Breast epithelium (tissue), 3 donors: ENCODE measurements at regions not wholly inside any gene's neighbourhood (a gene's known extent, or its start where the extent isn't known, plus 50 kb on each side); places are given as distances from the start of the nearest gene placed in this dataset.

Experiments used
- POLR2AphosphoS5 ChIP-seq, 3 donors: sonication (generic); formaldehyde crosslinking; IDR thresholded peaks; one replicate each; pipeline ENCODE4 v1.6.1; 2017; ENCODE audit warnings: antibody characterized with exemption in 3 of 3
- TF ChIP-seq, protein P1 (sequence below), 3 donors: fragments of 450-650 bp; IDR thresholded peaks; one replicate each; pipeline ENCODE4 v1.5.1; 2016 to 2017; ENCODE audit warnings: antibody characterized with exemption in 3 of 3, mild to moderate bottlenecking in 3 of 3, moderate library complexity in 3 of 3

DNA sequence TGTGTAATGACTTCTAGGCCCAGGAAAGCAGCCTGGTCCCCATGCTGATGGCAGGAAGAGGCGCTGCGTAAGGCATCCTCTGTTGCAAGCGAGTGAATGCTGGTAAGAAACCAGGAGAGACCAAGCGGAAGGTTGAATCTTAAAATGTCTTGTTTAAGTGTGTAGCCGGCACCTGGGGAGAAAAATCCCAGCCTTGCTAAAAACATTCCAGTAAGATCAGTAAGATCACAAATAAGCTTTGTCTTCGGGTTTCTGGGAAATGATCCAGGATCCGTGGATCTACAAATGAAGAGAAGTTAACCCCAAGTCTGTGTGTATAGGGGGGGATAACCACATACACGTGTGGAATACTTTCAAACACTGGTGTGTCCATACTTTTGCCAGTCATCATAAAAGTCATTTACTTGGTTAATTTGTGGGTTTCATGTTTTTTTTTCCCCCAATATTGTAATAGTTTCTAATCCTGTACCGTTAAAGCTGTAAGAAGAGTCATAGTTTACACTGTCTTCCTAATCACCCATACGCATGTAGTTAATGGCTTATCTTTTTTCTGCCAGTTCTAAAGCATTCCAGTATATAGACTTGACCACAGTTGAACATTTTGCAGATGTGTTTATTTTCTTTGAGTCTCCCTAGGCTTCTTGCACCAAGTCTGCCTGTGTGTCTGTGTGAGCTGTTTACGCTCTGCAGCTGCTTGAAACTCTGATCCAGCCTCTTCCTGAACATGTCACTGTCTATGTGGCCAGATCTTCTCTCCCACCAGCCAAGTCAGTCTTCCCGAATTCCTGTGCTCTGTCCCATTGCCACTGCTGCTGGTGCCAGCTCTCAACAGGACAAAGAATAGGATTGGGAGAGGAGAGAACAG lies 135.9 kb upstream of the ARL4C start:
- TF ChIP-seq, protein P1, sequence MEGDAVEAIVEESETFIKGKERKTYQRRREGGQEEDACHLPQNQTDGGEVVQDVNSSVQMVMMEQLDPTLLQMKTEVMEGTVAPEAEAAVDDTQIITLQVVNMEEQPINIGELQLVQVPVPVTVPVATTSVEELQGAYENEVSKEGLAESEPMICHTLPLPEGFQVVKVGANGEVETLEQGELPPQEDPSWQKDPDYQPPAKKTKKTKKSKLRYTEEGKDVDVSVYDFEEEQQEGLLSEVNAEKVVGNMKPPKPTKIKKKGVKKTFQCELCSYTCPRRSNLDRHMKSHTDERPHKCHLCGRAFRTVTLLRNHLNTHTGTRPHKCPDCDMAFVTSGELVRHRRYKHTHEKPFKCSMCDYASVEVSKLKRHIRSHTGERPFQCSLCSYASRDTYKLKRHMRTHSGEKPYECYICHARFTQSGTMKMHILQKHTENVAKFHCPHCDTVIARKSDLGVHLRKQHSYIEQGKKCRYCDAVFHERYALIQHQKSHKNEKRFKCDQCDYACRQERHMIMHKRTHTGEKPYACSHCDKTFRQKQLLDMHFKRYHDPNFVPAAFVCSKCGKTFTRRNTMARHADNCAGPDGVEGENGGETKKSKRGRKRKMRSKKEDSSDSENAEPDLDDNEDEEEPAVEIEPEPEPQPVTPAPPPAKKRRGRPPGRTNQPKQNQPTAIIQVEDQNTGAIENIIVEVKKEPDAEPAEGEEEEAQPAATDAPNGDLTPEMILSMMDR (IDR thresholded peaks at IDR 0.05): no peak
- no peak for TF ChIP-seq POLR2AphosphoS5 (IDR thresholded peaks at IDR 0.05)
